Common myeloid progenitor, CD34-positive (primary cell): ENCODE measurements at regions not wholly inside any gene's neighbourhood (a gene's known extent, or its start where the extent isn't known, plus 50 kb on each side); places are given as distances from the start of the nearest gene placed in this dataset.

Source experiments
- CTCF ChIA-PET: fragments of 350-600 bp; sonication (Branson Sonifier 250); formaldehyde crosslinking; loops from one replicate; lab custom pipeline; 2021; ENCODE audit warnings: antibody characterized with exemption; lab: Charles Lee
- POLR2A ChIA-PET: fragments of 350-600 bp; sonication (Branson Sonifier 250); formaldehyde crosslinking; loops from one replicate; lab custom pipeline; 2021; ENCODE audit warnings: antibody characterized with exemption; lab: Charles Lee
- DNase-seq, 3 donors: peaks; one replicate each; pipeline versions ENCODE4 v3.0.0 to v3.0.0-alpha.2; 2013
- H3K27ac ChIP-seq, 2 experiments: 1 replicate in 1 of 2; 2 replicates in 1 of 2; pipeline ENCODE4 v1.7.0; 2013; ENCODE audit warnings: inconsistent platforms in 2 of 2, low read length in 2 of 2, mild to moderate bottlenecking in 2 of 2, low read depth in 1 of 2, moderate library complexity in 1 of 2; ENCODE audit not compliant: severe bottlenecking in 2 of 2, insufficient read depth in 1 of 2, poor library complexity in 1 of 2
- H3K27me3 ChIP-seq, 5 experiments: replicated peaks in 2 of 5; 1 replicate in 3 of 5; 2 replicates in 2 of 5; pipeline versions ENCODE4 v1.6.1 to v1.7.0; 2013; ENCODE audit warnings: low read length in 4 of 5, mild to moderate bottlenecking in 2 of 5, moderate library complexity in 2 of 5, inconsistent platforms in 1 of 5; ENCODE audit not compliant: insufficient read depth in 5 of 5, control insufficient read depth in 4 of 5
- H3K36me3 ChIP-seq, 4 experiments: 1 replicate in 2 of 4; 2 replicates in 2 of 4; pipeline versions ENCODE4 v1.6.1 to v1.7.0; 2013; ENCODE audit warnings: low read length in 3 of 4, control low read depth in 1 of 4, mild to moderate bottlenecking in 1 of 4; ENCODE audit not compliant: control insufficient read depth in 4 of 4, insufficient read depth in 4 of 4
- H3K4me1 ChIP-seq, 4 experiments: 1 replicate in 3 of 4; 2 replicates in 1 of 4; pipeline versions ENCODE4 v1.6.1 to v1.7.1; 2013; ENCODE audit warnings: low read length in 3 of 4, mild to moderate bottlenecking in 3 of 4, control low read depth in 1 of 4, inconsistent platforms in 1 of 4, moderate library complexity in 1 of 4; ENCODE audit not compliant: control insufficient read depth in 4 of 4, insufficient read depth in 4 of 4; ENCODE audit errors: control extremely low read depth in 1 of 4
- H3K4me3 ChIP-seq, 7 experiments: 1 replicate in 4 of 7; 2 replicates in 3 of 7; pipeline versions ENCODE4 v1.5.1 to v1.7.0; 2013; ENCODE audit warnings: mild to moderate bottlenecking in 7 of 7, low read length in 6 of 7, moderate library complexity in 6 of 7, inconsistent platforms in 2 of 7, low read depth in 2 of 7, control low read depth in 1 of 7; ENCODE audit not compliant: insufficient read depth in 4 of 7, control insufficient read depth in 1 of 7; ENCODE audit errors: extremely low read depth in 1 of 7
- H3K9me3 ChIP-seq, 5 experiments: 1 replicate in 4 of 5; 2 replicates in 1 of 5; pipeline versions ENCODE4 v1.6.1 to v1.7.1; 2013; ENCODE audit warnings: low read length in 4 of 5, mild to moderate bottlenecking in 2 of 5, inconsistent platforms in 1 of 5, low read depth in 1 of 5, moderate library complexity in 1 of 5; ENCODE audit not compliant: control insufficient read depth in 4 of 5, insufficient read depth in 2 of 5; ENCODE audit errors: control extremely low read depth in 1 of 5
- WGBS: methylation state at CpG from one replicate; pipeline ENCODE4 v1.1.5; 2013; ENCODE audit not compliant: insufficient coverage; 5-methylcytosine and 5-hydroxymethylcytosine counted together

DNA sequence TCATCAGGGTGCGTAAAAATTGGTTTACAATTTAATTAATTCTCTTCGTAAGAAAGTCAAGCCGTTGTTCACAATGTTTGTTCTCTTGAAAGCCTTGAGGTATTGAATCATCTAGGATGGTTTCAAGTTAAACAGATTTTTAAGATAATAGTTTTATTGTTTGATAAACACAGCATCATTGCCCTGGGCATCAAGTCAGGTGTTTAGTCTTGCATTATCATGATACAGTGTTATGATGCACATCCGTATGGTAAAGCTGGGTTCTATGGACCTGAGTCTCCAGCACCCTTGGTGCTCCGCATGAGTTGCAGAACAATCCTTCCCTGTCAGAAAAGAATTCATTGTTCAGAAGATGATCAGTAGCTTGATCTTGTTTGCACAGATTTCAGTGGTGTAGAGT, 359.5 kb downstream of the LMO4 start:
- DNase-seq = no peak
- H3K36me3 ChIP-seq = no peaks in the 10 kb centered on the region
- ChIA-PET POLR2A (no interaction called here), CTCF (no interaction called here)
- no peak overlapping the region for H3K4me3 ChIP-seq
- 98% methylated on average over 5 of the region's 5 CpGs for WGBS
- H3K27me3 ChIP-seq = no peaks in the 10 kb centered on the region
- peaks cover 3 to 5% (median 4%) of the 10 kb centered on the region in 4 experiments for H3K4me1 ChIP-seq
- H3K27ac ChIP-seq = no peak overlapping the region
- no peaks in the 10 kb centered on the region for H3K9me3 ChIP-seq

DNA sequence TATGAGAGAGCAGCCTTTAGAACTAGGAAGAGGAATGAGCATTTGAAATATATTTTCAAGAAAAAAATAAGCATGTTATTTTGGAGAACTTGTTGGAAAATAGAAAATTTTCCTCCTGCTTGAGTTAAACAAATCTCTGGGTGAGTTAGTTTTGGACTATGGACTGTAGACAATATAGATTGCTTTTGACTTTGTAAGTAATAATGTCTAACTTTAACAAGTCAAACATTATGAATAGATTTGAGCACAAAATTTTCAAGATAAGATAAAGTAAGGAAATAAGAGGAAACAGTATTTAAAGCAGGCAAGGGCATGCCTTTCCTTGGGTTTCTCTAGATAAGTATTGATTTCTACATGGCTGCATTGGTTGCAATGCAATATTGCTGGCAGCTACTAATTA, 360.8 kb downstream of the LMO4 start:
- no peaks in the 10 kb centered on the region for H3K27me3 ChIP-seq
- no peak overlapping the region for H3K27ac ChIP-seq
- DNase-seq = no peak
- H3K9me3 ChIP-seq = no peaks in the 10 kb centered on the region
- no peak overlapping the region for H3K4me3 ChIP-seq
- CTCF ChIA-PET = no interaction called here
- H3K36me3 ChIP-seq = no peaks in the 10 kb centered on the region
- POLR2A ChIA-PET = no interaction called here
- H3K4me1 ChIP-seq = no peaks in the 10 kb centered on the region

DNA sequence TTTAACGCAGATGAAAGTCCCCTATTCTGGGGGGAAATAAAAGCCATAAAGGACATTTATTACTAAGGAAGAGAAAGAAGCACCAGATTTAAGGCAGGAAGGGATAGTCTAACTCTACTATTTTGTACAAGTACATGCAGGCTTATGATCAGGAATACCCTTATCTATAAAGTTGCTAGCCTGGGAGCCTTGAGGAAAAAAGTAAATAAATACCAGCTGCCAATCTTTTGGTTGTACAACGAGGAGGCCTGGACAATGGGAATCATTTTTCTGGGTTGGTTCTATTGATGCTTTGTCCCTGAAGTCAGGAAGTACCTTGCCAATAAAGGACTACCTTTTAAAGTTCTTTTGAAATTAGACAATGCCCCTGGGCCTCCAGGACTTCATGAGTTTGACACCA, 367.8 kb downstream of the LMO4 start:
- H3K36me3 ChIP-seq = no peaks in the 10 kb centered on the region
- H3K4me3 ChIP-seq = no peak overlapping the region
- no peaks in the 10 kb centered on the region for H3K4me1 ChIP-seq
- ChIA-PET POLR2A (no interaction called here), CTCF (no interaction called here)
- no peak overlapping the region for H3K27ac ChIP-seq
- peaks cover 0 to 12% (median 0%) of the 10 kb centered on the region in 5 experiments for H3K9me3 ChIP-seq
- WGBS = 83% methylated on average over 2 of the region's 2 CpGs
- no peaks in the 10 kb centered on the region for H3K27me3 ChIP-seq
- DNase-seq = no peak

DNA sequence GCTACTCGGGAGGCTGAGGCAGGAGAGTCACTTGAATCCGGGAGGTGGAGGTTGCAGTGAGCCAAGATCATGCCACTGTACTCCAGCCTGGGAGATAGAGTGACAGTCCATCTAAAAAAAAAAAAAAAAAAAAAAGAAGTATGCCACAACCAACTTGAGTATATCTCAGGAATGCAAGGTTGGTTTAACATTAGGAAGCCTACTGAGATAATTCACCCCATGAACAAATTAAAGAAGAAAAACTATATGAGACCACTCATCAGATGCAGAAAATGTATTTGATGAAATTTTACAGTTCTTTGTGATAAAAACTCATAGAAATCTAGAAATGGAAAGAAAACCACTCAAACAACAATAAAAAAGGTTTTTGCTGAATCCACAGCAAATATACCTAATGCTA, 373.8 kb downstream of the LMO4 start:
- Histone ChIP-seq H3K4me3 (no peak overlapping the region), H3K27me3 (no peaks in the 10 kb centered on the region), H3K36me3 (no peaks in the 10 kb centered on the region), H3K4me1 (no peaks in the 10 kb centered on the region), H3K9me3 (peaks cover 0 to 23% (median 5%) of the 10 kb centered on the region in 5 experiments), H3K27ac (no peak overlapping the region)
- WGBS = no CpG with 5 or more reads among the region's 2 CpGs
- POLR2A ChIA-PET = interaction anchor here (0.7 kb wide), 1 partner anchor 207 kb away, joined by 4 read pairs; no protein-coding TSS in a partner anchor
- CTCF ChIA-PET = no interaction called here
- DNase-seq = peak in 1 of 3 donors; percentile 8

DNA sequence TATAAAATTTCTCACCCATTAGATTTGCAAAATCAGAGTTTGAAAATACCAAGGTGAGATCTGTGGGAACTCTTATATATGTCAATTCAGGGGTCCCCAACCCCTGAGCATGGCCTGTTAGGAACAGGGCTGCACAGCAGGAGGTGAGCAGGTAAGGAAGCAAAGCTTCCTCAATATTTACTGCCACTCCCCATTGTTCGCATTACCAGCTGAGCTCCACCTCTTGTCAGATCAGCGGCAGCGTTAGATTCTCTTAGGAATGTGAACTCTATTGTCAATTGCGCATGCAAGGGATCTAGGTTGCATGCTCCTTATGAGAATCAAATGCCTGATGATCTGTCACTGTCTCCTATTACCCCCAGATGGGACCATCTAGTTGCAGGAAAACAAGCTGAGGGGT, 376.6 kb downstream of the LMO4 start:
- no peak overlapping the region for H3K4me3 ChIP-seq
- WGBS = 100% methylated on average over 4 of the region's 4 CpGs
- no peak for DNase-seq
- no peak overlapping the region for H3K27ac ChIP-seq
- no peaks in the 10 kb centered on the region for H3K4me1 ChIP-seq
- no peaks in the 10 kb centered on the region for H3K27me3 ChIP-seq
- ChIA-PET POLR2A (no interaction called here), CTCF (no interaction called here)
- peaks cover 0 to 18% (median 5%) of the 10 kb centered on the region in 5 experiments for H3K9me3 ChIP-seq
- no peaks in the 10 kb centered on the region for H3K36me3 ChIP-seq

DNA sequence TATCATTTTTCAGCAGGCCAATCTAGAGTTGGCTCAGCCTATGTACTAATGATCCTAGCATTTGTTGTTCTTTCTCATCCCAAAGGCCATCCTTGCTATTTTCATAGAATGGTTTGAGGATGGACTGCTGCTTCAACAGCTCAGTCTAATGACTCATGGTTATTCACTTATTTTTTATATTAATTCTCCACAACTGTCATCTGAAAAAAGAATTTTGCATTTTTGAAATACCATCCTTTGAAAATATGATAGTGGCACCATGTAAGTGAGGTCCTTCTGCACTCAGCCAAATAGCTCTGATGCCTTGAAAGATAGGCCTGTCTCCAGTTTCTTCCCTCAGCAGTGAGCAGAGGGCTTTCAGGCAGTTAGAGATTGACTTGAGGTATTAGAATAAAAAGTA, 377.5 kb downstream of the LMO4 start:
- Histone ChIP-seq H3K27ac (no peak overlapping the region), H3K4me3 (no peak overlapping the region), H3K36me3 (no peaks in the 10 kb centered on the region), H3K4me1 (no peaks in the 10 kb centered on the region), H3K27me3 (no peaks in the 10 kb centered on the region), H3K9me3 (peaks cover 0 to 11% (median 5%) of the 10 kb centered on the region in 5 experiments)
- CTCF ChIA-PET = no interaction called here
- no peak for DNase-seq
- POLR2A ChIA-PET = no interaction called here

DNA sequence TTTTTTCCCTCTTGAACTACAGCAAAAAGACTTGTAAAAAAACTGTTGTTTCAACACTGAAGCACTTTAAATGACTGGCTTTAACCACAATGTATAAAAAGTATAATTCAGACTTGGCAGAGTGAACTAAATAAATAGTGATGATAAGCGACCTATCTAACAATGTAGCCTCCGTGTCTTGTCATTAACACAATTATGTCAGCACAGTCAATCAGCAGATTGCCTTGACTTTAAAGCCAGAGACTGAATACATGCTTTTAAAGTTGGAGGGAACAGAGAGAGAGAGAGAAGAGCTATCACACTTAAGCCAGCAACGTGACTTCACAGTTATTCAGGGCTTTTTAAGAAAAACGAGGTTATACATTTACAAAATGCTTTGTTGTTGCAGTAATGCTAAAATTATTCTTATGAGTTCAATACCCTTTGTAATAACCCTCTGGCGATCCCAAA, 378.1 kb downstream of the LMO4 start:
- 100% methylated on average over 2 of the region's 5 CpGs for WGBS
- Histone ChIP-seq H3K27ac (no peak overlapping the region), H3K9me3 (peaks cover 0 to 10% (median 4%) of the 10 kb centered on the region in 5 experiments), H3K36me3 (no peaks in the 10 kb centered on the region), H3K27me3 (no peaks in the 10 kb centered on the region), H3K4me1 (no peaks in the 10 kb centered on the region), H3K4me3 (no peak overlapping the region)
- DNase-seq = no peak
- ChIA-PET POLR2A (interaction anchor here (0.6 kb wide), 1 partner anchor 1451 kb away, joined by 3 read pairs; no protein-coding TSS in a partner anchor), CTCF (no interaction called here)
